ENCODE measurements at regions not wholly inside any gene's neighbourhood (a gene's known extent, or its start where the extent isn't known, plus 50 kb on each side); places are given as distances from the start of the nearest gene placed in this dataset.
"Not testable (repeated sequence)": the region's sequence is repeated elsewhere in the genome, so short reads cannot be mapped to it uniquely, and the experiment has no call there.

DNA sequence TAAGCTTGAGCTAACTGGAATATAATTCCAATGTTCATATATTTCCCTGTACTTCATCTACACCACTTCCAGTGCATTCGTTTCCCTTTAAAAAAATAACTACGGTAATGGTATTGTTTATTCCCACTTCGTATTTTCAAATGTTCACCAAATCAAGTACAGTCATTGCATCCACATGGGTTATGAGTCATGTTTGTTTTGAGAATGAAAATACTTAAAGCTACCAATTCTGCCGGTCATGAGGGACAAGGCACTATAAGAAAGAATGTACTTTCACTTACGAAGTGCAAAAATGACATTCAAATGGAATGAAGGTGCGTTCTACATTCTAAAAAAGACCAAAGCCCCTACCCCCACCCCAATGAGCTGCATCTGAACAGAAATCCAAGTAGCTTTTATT lies 174.4 kb upstream of the FGF13 start:
- Histone ChIP-seq H3K79me2 (ENCODE audit: insufficient read depth, low read length) (no peaks in the 10 kb centered on the region), H3K4me3 (replicated peaks in 1 of 2; ENCODE audit: low read depth in 1 of 2, low read length in 2 of 2) (no peak overlapping the region), H2AFZ (ENCODE audit: low read depth, low read length, poor library complexity, severe bottlenecking) (no peak overlapping the region), H3K36me3 (ENCODE audit: control insufficient read depth in 1 of 2, insufficient read depth in 2 of 2, low read length in 2 of 2) (no peaks in the 10 kb centered on the region), H3K9ac (ENCODE audit: low read length) (no peak overlapping the region), H3K27me3 (ENCODE audit: insufficient read depth, low read length) (no peaks in the 10 kb centered on the region), H3K9me2 (ENCODE audit: insufficient read depth) (no peaks in the 10 kb centered on the region), H3K9me3 (ENCODE audit: control insufficient read depth in 1 of 2, insufficient read depth in 1 of 2, low read depth in 1 of 2, low read length in 2 of 2) (no peaks in the 10 kb centered on the region), H3K4me2 (ENCODE audit: low read length) (no peak overlapping the region), H3K27ac (ENCODE audit: low read depth, low read length) (no peak overlapping the region), H3K4me1 (ENCODE audit: control insufficient read depth in 1 of 2, insufficient read depth in 2 of 2, low read length in 2 of 2) (no peaks in the 10 kb centered on the region), H4K20me1 (ENCODE audit: insufficient read depth) (no peaks in the 10 kb centered on the region)
- DNase-seq (ENCODE audit: low read depth, low spot score) (no peak), ATAC-seq (no peak)
- BruUV-seq (replicated peaks), result no TSS peak
- ChIA-PET CTCF (no interaction called here), RAD21 (ENCODE audit: low non-redundant PET in 1 of 2, low total read pairs in 2 of 2, uncharacterized antibody in 2 of 2, unreplicated experiment in 2 of 2) (no interaction called here), POLR2A (no interaction called here)
- TF ChIP-seq SRF (IDR thresholded peaks at IDR 0.05; ENCODE audit: low read depth), result no peak
- TF ChIP-seq ELF1 (IDR thresholded peaks at IDR 0.05; ENCODE audit: borderline replicate concordance, low read depth), result no peak
- intact Hi-C loops (cut with micrococcal nuclease), result no loop called here

DNA sequence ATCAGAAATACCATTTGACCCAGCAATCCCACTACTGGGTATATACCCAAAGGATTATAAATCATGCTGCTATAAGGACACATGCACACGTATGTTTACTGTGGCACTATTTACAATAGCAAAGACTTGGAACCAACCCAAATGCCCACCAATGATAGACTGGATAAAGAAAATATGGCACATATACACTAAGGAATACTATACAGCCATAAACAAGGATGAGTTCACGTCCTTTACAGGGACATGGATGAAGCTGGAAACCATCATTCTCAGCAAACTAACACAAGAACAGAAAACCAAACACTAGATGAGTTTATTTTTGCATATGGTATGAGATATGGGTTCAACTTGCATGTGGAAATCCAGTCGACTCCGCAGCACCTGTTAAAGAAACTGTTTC lies 168.8 kb upstream of the FGF13 start:
- H3K9me2 ChIP-seq (ENCODE audit: insufficient read depth); H3K4me1 ChIP-seq (ENCODE audit: control insufficient read depth in 1 of 2, insufficient read depth in 2 of 2, low read length in 2 of 2); H4K20me1 ChIP-seq (ENCODE audit: insufficient read depth); H3K27ac ChIP-seq (ENCODE audit: low read depth, low read length); RAD21 ChIA-PET (ENCODE audit: low non-redundant PET in 1 of 2, low total read pairs in 2 of 2, uncharacterized antibody in 2 of 2, unreplicated experiment in 2 of 2); H3K4me3 ChIP-seq (replicated peaks in 1 of 2; ENCODE audit: low read depth in 1 of 2, low read length in 2 of 2); H3K36me3 ChIP-seq (ENCODE audit: control insufficient read depth in 1 of 2, insufficient read depth in 2 of 2, low read length in 2 of 2); intact Hi-C loops (cut with micrococcal nuclease); H3K9me3 ChIP-seq (ENCODE audit: control insufficient read depth in 1 of 2, insufficient read depth in 1 of 2, low read depth in 1 of 2, low read length in 2 of 2); DNase-seq (ENCODE audit: low read depth, low spot score); ATAC-seq; CTCF ChIA-PET; POLR2A ChIA-PET; H3K27me3 ChIP-seq (ENCODE audit: insufficient read depth, low read length); H3K79me2 ChIP-seq (ENCODE audit: insufficient read depth, low read length); H2AFZ ChIP-seq (ENCODE audit: low read depth, low read length, poor library complexity, severe bottlenecking); BruUV-seq (replicated peaks); H3K4me2 ChIP-seq (ENCODE audit: low read length); H3K9ac ChIP-seq (ENCODE audit: low read length): not testable (repeated sequence)

DNA sequence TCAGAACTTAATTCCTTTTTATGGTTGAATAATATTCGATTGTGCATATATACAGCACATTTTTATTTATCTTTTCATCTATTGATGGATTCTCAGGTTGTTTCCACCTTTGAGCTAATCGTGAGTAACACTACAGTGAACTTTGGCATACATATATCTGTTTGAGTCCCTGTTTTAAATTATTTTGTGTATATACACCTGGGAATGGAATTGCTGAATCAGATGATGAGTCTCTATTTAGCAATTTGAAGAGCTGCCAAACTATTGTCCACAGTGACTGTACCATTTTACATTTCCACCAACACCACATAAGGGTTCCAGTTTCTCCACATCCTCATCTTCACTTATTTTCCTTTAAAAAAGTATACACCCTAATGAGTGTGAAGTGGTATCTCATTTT lies 166.2 kb upstream of the FGF13 start:
- H3K27me3 ChIP-seq (ENCODE audit: insufficient read depth, low read length), result no peaks in the 10 kb centered on the region
- no peaks in the 10 kb centered on the region for H3K36me3 ChIP-seq (ENCODE audit: control insufficient read depth in 1 of 2, insufficient read depth in 2 of 2, low read length in 2 of 2)
- no peak overlapping the region for H3K4me3 ChIP-seq (replicated peaks in 1 of 2; ENCODE audit: low read depth in 1 of 2, low read length in 2 of 2)
- no peaks in the 10 kb centered on the region for H4K20me1 ChIP-seq (ENCODE audit: insufficient read depth)
- no peak overlapping the region for H3K4me2 ChIP-seq (ENCODE audit: low read length)
- DNase-seq (ENCODE audit: low read depth, low spot score) (no peak), ATAC-seq (no peak)
- BruUV-seq (replicated peaks), result no TSS peak
- H3K79me2 ChIP-seq (ENCODE audit: insufficient read depth, low read length), result no peaks in the 10 kb centered on the region
- no peak overlapping the region for H2AFZ ChIP-seq (ENCODE audit: low read depth, low read length, poor library complexity, severe bottlenecking)
- ChIA-PET CTCF (no interaction called here), POLR2A (no interaction called here), RAD21 (ENCODE audit: low non-redundant PET in 1 of 2, low total read pairs in 2 of 2, uncharacterized antibody in 2 of 2, unreplicated experiment in 2 of 2) (no interaction called here)
- H3K4me1 ChIP-seq (ENCODE audit: control insufficient read depth in 1 of 2, insufficient read depth in 2 of 2, low read length in 2 of 2), result no peaks in the 10 kb centered on the region
- no peaks in the 10 kb centered on the region for H3K9me3 ChIP-seq (ENCODE audit: control insufficient read depth in 1 of 2, insufficient read depth in 1 of 2, low read depth in 1 of 2, low read length in 2 of 2)
- no peak overlapping the region for H3K27ac ChIP-seq (ENCODE audit: low read depth, low read length)
- no peaks in the 10 kb centered on the region for H3K9me2 ChIP-seq (ENCODE audit: insufficient read depth)
- H3K9ac ChIP-seq (ENCODE audit: low read length), result no peak overlapping the region
- intact Hi-C loops (cut with micrococcal nuclease), result no loop called here
- TF ChIP-seq JUND (IDR thresholded peaks at IDR 0.05), result no peak
- no peak for TF ChIP-seq MAX (IDR thresholded peaks at IDR 0.05)
- TF ChIP-seq REST (IDR thresholded peaks at IDR 0.05; ENCODE audit: low read depth), result no peak
- no peak for TF ChIP-seq EGR1 (IDR thresholded peaks at IDR 0.05; ENCODE audit: low read depth)
- no peak for TF ChIP-seq SRF (IDR thresholded peaks at IDR 0.05; ENCODE audit: low read depth)
- no peak for TF ChIP-seq YY1 (IDR thresholded peaks at IDR 0.05; ENCODE audit: extremely low read depth, insufficient replicate concordance, low read depth, low read length)
- no peak for TF ChIP-seq TCF7L2 (IDR thresholded peaks at IDR 0.05; ENCODE audit: borderline replicate concordance, extremely low read depth, insufficient read depth, insufficient read length)
- no peak for TF ChIP-seq RAD21 (IDR thresholded peaks at IDR 0.05; ENCODE audit: low read depth)
- TF ChIP-seq CEBPB (IDR thresholded peaks at IDR 0.05; ENCODE audit: low read depth), result no peak
- no peak for TF ChIP-seq SP1 (IDR thresholded peaks at IDR 0.05; ENCODE audit: low read depth)
- no peak for TF ChIP-seq FOSL1 (IDR thresholded peaks at IDR 0.05; ENCODE audit: low read depth)
- TF ChIP-seq ATF3 (IDR thresholded peaks at IDR 0.05), result no peak

Data from HCT116 (cell line).